ENCODE measurements at regions not wholly inside any gene's neighbourhood (a gene's known extent, or its start where the extent isn't known, plus 50 kb on each side); places are given as distances from the start of the nearest gene placed in this dataset.

DNA sequence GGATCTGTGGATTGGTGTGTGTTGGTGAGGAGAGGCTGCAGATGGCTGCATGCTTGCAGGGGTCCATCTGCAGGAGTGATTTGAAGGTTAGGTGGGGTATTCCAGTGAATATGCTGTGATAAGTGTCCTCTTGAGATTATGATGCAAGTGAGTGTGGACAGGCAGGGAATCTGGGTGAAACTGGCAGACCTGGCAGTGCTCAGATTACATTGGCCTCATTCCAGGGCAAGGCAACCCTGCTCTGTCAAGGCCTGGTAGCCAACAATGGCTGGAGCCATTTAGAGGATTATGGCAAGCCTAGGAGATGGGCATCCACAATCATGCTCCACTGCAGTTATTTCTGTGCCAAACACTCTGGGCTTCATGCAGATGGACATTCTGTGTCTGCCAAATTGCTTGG, 113.9 kb downstream of the RTL3 start:
- no TSS peak for BruUV-seq (replicated peaks)
- Histone ChIP-seq H3K4me3 (ENCODE audit: low read depth in 2 of 2, low read length in 2 of 2) (no peak overlapping the region), H3K36me3 (ENCODE audit: control insufficient read depth, insufficient read depth, low read length) (no peaks in the 10 kb centered on the region), H3K27me3 (ENCODE audit: control insufficient read depth, insufficient read depth, low read length) (no peaks in the 10 kb centered on the region), H3K4me1 (ENCODE audit: control insufficient read depth, insufficient read depth, low read length) (no peaks in the 10 kb centered on the region), H3K9me3 (ENCODE audit: control insufficient read depth, insufficient read depth, low read depth, low read length) (no peaks in the 10 kb centered on the region; the same call in 1 of the 2 replicates), H3K27ac (ENCODE audit: low read length) (no peak overlapping the region)
- in situ Hi-C loops (cut with HindIII; ENCODE audit: low pct_unique_long_range_greater_than_20kb, low sequenced_read_pairs), result no loop called here
- intact Hi-C loops (cut with micrococcal nuclease; ENCODE audit: unreplicated experiment), result no loop called here
- ChIA-PET POLR2A (no interaction called here), CTCF (no interaction called here)
- ATAC-seq, result no peak
- DNase-seq (ENCODE audit: low read depth, low spot score), result no peak
- no peak for TF ChIP-seq REST (IDR thresholded peaks at IDR 0.05; ENCODE audit: insufficient read depth in 1 of 2, low read depth in 2 of 2, low read length in 1 of 2)
- no peak for TF ChIP-seq SIN3A (IDR thresholded peaks at IDR 0.05; ENCODE audit: borderline replicate concordance, insufficient read depth, low read depth, low read length)
- no peak for TF ChIP-seq POLR2AphosphoS5 (IDR thresholded peaks at IDR 0.05; ENCODE audit: low read depth, low read length)
- no peak for TF ChIP-seq CTCF (IDR thresholded peaks at IDR 0.05)
- TF ChIP-seq TCF7L2 (IDR thresholded peaks at IDR 0.05; ENCODE audit: low read depth, low read length), result no peak

- Histone ChIP-seq H3K4me1 (ENCODE audit: control insufficient read depth, insufficient read depth, low read length) (no peaks in the 10 kb centered on the region), H3K27me3 (ENCODE audit: control insufficient read depth, insufficient read depth, low read length) (no peaks in the 10 kb centered on the region), H3K27ac (ENCODE audit: low read length) (no peak overlapping the region), H3K36me3 (ENCODE audit: control insufficient read depth, insufficient read depth, low read length) (no peaks in the 10 kb centered on the region), H3K4me3 (ENCODE audit: low read depth in 2 of 2, low read length in 2 of 2) (no peak overlapping the region), H3K9me3 (ENCODE audit: control insufficient read depth, insufficient read depth, low read depth, low read length) (no peaks in the 10 kb centered on the region; the same call in 1 of the 2 replicates)
- BruUV-seq (replicated peaks), result no TSS peak
- ChIA-PET POLR2A (no interaction called here), CTCF (no interaction called here)
- DNase-seq (ENCODE audit: low read depth, low spot score) (no peak), ATAC-seq (no peak)
- TF ChIP-seq SIN3A (IDR thresholded peaks at IDR 0.05; ENCODE audit: borderline replicate concordance, insufficient read depth, low read depth, low read length) (no peak), TCF7L2 (IDR thresholded peaks at IDR 0.05; ENCODE audit: low read depth, low read length) (no peak), CTCF (IDR thresholded peaks at IDR 0.05) (no peak), POLR2AphosphoS5 (IDR thresholded peaks at IDR 0.05; ENCODE audit: low read depth, low read length) (no peak), REST (IDR thresholded peaks at IDR 0.05; ENCODE audit: insufficient read depth in 1 of 2, low read depth in 2 of 2, low read length in 1 of 2) (no peak)
- in situ Hi-C loops (cut with HindIII; ENCODE audit: low pct_unique_long_range_greater_than_20kb, low sequenced_read_pairs), result no loop called here
- intact Hi-C loops (cut with micrococcal nuclease; ENCODE audit: unreplicated experiment), result no loop called here
Measured at GRCh38 chrX:78543281-78543680, 115.8 kb downstream of the RTL3 start.
